Limb (tissue), 2 donors: ENCODE measurements at regions not wholly inside any gene's neighbourhood (a gene's known extent, or its start where the extent isn't known, plus 50 kb on each side); places are given as distances from the start of the nearest gene placed in this dataset.

Source experiments
- DNase-seq, 2 donors: peaks; one replicate each; pipeline ENCODE4 v3.0.0-alpha.2; 2016; ENCODE audit errors: extremely low spot score in 2 of 2

DNA sequence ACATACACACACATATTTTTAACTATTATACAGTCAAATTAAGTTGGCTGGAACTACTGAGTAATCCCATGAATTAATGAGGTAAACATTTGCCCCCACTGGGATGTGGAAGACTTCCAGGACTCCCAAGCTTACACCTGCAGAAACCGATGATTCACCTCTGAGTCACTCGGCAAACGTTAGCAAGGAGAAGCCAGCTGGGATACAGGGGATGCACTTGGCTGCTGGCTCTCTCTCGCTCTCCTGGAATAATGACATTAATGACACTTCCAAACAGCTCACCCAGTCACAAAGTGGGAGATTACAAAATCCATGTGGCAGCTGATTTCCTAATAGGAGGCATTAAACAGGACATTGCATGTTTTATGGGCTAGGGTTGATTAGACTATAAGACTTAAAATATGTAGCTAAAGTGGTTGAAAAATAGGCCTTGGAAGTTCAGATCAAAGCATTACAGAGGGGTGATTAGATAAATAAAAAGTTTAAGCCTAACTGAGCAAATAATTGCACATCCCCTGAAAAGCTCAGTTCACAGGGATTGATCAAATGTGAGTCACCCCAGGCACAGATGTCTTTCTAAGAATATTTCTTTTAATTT lies 500.9 kb downstream of the SOX2 start:
- no peak for DNase-seq

DNA sequence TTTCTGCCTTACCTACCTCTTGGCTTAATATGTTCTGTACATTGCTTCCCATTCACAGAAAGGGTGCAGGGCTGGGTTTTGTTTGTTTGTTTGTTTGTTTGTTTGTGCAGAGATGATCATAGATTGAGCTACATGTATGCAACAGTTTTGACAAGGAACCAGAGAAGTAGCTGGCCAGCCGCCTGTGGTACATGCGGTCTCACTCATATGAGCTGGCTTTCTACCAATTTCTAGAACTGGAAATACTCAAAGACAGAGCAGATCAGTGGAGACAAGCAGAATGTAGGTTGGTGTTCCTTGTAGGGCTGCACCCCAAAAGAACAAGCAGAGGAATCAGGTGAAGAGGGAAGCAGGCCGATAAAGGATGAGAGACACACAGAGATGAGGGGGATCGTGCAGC lies 502.7 kb downstream of the SOX2 start:
- peak in 1 of 2 donors; percentile 15 for DNase-seq

DNA sequence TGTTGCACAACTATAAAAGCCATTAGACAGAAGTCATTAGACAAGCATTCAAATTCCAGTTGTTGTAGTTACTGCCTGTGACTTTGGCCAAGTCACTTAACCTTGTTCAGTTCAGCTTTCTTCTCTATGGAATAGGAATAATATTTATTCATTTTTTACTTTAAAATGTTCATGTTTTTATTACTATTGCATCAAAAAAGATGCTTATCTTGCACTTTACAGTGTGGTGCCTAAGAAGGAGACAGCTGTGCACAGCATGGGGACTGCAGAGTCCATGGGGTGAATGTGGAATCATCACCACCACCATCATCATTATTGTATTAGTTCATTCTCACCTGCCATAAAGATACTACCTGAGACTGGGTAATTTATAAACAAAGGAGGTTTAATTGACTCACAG lies 504.2 kb downstream of the SOX2 start:
- DNase-seq = no peak

DNA sequence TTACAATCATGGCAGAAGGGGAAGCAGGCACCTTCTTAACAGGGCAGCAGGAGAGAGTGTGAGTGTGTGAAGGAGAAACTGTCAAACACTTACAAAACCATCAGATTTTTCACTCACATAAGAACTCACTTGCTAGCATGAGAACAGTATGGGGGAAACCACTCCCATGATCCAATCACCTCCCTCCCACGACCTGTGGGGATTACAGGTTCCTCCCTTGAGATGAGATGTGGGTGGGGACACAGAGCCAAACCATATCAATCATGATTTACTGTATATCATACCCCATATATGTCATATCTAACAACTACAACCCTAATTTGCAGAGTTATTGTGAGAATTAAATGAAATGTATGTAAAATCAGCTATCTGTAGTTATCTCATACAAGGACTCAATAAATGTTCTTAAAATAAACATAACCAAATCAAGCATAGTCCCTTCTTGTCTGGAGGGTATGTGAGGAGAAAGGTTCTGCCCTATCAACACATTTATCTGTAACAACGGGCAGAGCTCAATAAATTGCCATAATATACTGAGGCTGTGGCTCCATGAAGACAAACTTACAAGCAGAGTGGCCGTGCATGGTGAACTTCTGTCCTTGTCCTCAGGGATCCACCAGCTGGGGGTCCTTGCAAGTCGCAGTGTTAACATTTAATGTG lies 504.7 kb downstream of the SOX2 start:
- no peak for DNase-seq

DNA sequence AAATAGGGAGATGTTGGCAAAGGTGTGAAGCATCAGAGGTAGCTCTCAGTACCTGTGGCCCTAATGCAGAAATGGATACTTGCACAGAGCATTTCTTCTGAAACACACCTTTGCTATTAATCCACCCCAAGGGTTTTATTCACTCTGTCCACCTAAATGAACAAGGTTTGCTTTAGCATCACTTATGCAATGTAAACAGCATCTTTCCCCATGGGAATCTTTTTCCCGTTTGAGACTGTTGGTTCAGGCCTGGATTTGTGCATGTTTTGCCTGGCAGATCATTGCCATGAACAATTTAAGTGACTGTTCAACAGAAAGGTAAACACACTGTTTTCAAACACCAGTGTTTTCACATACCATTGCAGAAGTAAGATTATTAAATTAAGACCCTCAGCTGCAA lies 508.3 kb downstream of the SOX2 start:
- DNase-seq = no peak

DNA sequence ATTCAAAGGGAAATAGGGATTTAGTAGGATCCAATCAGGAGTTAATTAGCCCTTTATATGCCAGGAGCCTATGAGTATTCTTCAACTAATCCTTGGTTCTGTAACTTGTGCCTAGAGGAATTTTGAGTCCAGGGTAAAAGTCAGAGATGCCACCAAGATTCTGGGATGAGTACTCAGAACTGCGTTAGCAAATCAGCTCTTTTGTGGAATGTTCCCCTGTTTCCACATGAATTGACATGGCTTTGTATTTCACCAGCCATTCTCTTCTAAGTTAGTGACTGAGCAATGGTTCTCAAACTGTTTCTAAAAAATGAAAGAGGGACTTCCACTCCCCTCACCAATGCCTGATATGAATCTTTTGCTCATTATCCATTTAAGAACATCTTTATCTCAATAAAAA lies 508.7 kb downstream of the SOX2 start:
- DNase-seq = no peak

DNA sequence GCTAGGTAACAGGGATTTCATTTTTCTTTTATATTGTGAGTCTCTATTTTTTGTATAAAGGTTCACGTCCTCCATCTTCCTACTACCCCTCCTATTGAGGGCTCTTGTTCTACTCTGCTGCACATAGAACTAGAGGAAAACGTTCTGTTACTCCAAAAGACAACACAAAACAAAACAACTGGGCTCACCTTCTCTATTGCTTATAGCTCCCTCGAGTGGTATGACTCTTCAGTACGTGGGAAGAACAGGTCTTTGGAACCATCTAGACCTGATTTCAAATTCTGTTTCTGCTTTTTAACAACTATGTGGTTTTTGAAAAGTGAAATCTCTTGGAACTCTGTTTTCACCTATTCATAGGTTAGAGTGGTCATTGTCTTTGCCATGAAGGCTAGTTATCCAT lies 515.3 kb downstream of the SOX2 start:
- DNase-seq = no peak

DNA sequence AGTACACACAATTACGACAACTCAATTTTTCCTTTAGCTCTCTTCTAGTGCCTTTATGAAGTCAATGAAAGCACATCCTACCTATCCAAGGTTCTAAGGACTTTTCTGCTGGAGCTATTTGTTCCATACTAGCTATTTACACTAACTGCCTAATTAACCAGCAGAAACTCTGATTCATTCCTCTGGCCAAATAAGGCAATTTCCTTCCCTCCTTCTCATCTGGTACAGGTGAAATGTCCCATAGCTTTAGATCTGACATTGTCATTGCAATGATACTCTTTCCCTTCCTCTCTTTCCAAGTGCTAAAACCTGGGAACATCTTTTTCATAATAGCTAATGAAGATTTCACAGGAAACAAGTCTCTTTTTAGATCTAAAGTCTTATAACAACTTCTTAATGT lies 521.7 kb downstream of the SOX2 start:
- DNase-seq = no peak

DNA sequence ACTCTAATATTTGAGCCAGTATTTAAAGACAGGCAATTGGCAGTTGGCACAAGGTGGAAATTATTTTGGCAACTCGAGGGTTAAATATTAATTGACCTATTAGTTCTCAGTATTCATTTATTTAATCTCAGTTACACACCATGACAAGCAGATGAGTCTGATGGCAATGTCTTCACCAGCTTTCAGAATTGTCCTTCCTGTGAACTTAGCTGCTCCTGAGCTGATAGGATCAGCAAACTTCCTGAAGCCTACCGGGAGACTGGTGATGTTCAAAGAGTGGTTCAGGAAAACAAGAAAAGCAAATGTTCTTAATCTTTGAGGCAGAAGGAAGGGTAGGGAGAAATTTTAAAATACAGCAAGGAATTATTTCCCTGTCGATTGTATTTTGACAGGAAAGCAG lies 522.2 kb downstream of the SOX2 start:
- DNase-seq = no peak

DNA sequence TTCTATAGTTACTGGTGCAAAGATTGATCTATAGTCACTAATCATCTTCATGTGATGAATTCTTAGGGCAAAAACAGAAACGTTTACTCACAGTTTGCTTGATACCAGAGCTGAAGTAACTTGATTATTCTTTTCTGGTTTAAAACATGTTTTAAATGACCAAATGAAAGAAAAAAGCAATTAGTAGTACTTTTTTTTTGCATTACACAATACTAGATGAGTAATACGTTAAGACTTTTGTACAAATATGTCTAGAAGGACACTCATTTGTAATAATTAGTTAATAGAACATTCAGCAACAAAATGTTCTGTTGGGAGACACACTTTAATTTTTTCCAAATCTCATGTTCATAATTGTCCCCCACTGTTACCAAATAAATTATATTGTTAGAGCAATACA lies 523.2 kb downstream of the SOX2 start:
- DNase-seq = no peak

DNA sequence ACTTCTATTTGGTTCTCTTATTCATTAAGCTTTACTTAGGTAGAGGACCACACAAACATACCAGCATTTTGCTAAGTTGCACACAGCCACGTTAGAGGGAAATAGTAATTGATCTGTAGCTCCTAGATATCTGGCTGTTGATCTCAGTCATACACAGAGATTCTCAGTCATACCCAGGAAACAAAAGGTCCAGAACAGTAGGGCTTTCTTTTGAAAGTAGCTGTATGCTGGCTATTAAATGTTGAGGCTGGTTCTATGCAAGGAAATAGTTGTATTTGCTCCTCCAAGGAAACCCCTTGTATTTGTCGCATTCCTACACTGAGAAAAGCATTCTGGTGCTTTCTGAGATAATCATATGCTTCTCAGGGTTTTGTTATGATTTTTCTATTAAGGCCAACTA lies 523.8 kb downstream of the SOX2 start:
- DNase-seq = no peak

DNA sequence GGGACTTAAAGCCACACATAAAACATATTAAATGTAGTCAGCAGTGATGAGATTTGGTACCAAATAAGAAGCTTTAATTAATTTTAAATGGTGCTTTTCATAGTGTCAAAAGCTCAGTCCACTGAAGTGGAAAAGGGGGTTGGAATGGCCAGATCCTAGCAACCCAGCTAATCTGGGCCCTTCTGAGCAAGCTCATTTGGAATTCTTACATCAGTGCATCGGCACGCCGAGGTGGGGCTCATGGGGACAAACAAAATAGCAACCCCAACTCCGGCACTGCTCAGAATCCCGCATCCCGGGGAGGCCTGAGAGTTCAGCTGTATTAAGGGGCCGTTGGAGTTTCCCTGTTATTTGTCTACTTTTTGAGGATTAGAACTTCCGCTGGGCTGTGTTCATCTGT lies 526.4 kb downstream of the SOX2 start:
- DNase-seq = peak; percentile 6 to 49

DNA sequence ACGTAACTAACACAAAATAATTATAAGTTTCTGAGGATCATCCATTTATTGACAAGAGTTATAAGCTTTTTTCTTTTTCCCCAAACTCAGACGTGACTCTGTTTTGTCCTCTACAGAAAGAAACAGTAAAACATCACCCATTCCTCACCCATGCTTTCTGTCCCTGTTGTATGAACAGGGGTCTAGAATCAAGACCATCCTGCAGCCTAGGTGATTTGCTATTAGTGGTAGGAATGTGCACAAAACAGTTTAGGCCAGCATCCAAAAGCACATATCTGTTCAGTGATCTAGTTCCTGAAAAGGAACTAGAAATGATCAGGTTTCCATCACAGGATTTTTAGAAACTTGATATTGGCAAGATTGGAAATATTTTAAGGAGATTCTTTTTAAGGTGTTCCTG lies 527.6 kb downstream of the SOX2 start:
- no peak for DNase-seq

DNA sequence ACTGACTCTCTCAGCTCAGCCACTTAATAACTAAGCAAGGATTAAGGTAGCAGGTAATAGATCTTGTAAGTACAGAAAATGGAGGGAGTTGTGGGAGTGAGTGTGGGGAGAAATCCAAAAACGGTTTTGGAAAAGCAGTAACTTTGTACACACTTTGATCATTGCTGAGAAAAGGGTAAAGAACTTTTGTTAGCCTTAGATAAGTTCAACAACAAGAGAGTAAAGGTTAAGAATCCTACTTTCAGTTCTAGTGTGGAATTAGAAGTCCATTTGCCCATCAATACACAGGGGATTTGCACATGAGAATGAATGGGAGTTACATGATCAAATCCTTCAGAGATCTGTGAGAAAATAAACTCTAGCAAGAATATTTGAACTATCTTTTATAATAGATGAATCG lies 528.7 kb downstream of the SOX2 start:
- DNase-seq = no peak

DNA sequence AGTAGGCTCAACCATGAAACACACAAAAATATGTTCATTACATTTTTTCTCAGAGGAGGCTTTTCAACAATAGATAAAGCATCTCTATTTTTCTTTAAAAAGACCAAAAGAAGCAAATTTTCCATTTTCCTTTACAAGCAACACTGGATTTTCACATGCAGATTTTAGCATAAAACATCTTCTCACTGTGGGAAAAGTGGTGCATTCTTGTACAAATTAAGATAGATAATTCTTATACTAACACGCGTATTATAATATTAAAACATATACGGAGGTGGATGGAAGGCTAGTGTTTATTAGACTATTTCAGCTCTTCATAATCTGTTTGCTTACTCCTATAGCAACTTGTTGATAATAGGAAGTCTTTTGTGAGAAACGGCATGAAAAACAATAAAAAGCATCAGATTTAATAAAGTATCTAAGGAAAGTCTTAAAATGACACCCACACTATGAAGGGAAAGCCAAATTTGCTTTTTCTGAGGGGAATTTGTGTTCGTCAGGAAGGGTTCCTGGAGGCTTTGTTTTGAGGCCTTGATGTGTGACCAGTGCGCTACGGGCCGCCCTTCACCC lies 529.6 kb downstream of the SOX2 start:
- DNase-seq = no peak

DNA sequence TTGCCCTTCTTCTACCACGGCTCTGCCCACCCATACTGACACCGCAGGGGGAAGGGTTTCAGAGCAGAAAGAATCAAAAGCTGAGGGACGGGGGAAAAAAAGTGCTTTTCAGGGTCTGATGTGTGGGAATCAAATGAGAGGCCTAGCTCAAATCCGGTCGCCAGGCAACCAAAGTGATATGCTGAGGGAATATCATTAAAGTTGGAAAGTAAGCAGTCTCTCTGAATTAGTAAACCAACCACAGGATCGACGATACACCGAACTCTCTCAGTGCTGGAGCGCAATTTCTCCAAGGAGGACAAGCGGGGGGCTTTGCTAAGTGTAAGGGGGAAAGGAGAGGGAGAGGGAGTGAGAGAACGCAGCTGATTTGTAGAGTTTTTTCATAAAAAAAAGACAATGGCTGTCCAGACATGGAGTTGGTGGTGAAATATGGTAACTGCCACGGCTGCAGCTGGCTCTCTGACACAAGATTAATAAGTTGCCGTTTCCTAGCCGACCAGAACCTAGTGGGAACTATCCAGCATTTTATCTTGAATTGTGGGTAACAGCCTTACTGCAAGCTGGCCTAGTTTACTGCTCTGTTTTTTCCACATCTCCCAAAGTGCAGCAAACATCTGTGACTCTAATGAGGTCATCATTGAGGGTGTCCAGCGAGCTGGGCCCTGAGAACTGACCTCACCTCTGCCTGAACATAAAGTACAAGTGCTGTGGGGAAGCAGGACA lies 530.2 kb downstream of the SOX2 start:
- DNase-seq = peak; percentile 59

DNA sequence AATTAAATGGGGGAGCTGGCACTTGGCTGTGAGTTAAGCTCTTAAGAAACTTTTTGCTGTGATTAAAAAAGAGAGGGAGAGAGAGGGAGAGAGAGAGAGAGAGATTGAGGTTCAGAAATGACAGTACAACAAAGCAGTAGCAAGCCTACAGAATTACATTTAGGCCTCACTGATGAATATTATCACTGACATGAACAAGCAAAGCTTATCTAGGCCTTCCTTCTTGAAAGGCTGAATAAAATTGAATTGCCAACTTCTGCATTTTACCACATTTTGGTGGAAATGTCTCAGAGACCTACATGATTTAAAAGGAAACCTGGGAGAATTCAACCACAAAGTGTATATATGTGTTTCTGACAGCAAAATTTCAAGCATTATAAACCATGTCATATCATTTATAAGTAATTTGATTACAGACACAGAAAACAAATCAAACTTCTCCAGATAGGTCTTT lies 530.8 kb downstream of the SOX2 start:
- DNase-seq = no peak

DNA sequence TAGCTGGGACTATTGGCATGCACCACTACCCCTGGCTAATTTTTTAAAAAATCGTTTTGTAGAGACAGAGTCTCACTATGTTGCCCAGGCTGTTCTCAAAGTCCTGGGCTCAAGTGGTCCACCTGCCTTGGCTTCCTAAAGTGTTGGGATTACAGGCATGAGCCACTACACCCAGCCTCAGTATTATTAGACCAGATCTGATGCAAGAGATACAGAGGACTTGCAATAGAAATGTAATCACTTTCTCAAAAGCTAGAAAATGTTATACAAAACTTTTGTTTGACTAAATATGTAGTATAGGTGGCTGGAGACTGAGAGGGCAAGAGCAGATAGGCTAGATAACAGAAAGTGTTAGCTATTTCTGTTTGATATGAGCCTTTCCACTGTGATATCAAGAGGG lies 531.9 kb downstream of the SOX2 start:
- no peak for DNase-seq

DNA sequence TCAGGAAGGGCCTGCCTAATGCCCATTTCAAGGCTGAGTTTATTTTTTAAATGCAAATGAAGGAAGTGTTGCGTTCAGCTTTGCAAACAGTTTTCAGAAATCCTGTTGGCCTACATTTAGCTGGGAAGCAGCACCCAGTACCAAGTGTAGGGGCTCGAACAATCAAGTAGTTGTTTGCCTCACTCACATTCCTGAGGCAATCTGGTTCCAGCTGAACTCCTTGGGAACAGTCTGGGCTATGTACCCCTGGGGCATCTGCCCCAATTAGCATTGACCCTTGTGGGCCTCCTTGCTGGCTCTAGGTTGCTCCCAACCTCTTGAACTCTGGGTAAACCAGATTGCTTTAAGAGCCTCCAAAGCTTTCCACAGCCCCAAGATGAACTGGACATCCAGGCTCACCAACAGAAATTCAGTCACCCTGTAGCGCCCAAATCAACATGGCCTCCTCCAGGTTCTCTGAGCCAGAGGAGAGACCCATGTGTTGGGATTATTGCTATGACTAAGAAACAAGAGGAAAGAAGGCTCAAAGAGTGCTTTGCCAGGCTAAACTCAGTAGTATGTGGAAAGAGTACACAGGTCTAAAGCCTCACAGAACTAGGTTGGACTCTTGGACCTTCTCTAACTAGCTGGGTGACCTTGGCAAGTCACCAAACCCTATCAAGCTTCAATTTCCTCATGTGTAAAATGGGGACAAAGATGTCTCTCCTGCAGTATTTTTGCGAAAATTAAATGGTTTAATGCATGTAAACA lies 532.7 kb downstream of the SOX2 start:
- no peak for DNase-seq

DNA sequence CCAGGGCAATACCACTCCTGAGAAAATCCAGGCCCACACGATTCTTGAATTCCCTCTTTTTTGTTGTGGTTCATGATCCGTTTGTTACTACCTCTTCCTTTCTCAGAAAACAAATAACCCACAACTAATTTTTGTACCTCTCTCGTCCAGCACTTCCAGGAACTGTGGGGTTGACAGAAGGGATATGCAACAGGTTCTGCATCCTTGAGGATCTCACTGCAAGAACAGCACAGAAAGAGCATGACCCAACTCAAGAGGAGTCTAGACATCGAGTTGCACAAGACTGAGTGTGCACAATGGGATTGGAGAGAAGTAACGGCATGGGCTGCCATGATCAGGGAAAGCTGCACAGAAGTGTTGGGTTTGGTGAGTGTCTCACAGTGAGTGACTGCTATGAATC lies 533.3 kb downstream of the SOX2 start:
- no peak for DNase-seq

DNA sequence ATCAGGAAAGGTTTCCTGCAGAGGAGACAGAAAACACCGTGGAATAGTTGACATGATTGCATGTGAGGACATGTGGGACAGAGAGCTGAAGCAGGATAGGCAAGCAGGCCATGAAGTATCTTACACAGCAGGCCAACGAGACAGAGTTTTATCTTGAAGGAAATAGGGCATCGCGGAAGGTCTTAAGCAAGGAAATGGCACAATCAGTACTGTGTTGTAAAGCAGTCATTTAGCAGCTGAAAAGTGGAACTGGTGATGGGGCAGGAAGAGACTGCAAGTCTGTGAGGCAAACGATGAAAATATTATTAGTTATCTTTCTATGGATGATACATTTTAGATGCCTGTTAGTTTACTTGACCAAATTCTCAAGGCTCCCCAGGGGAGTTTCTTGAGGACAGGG lies 535.1 kb downstream of the SOX2 start:
- DNase-seq = no peak

DNA sequence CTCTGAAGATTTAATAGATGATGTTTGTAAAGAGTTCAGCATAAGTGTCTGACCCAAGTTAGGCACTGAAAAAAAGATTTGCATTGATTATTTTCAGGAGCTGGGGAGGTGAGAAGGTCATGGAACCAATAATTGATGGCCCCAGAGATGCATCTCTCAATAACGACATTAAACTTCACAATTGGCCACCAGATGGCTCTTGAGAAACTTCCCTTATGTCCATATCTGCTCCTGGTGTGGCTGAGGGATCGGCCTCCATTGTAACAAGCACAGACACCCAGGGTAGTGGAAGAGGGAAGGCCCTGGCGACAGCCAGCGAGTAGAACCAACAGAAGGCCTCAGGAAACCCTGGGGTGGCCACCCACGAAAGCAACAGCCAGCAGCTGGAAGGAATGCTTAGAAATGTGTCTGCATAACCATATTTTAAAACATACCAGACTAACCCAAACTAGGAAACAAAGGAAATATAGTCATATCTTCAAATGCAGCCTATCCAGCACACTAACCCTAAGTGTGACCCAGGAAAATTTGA lies 536.7 kb downstream of the SOX2 start:
- no peak for DNase-seq
